ENCODE measurements at regions not wholly inside any gene's neighbourhood (a gene's known extent, or its start where the extent isn't known, plus 50 kb on each side); places are given as distances from the start of the nearest gene placed in this dataset.

DNA sequence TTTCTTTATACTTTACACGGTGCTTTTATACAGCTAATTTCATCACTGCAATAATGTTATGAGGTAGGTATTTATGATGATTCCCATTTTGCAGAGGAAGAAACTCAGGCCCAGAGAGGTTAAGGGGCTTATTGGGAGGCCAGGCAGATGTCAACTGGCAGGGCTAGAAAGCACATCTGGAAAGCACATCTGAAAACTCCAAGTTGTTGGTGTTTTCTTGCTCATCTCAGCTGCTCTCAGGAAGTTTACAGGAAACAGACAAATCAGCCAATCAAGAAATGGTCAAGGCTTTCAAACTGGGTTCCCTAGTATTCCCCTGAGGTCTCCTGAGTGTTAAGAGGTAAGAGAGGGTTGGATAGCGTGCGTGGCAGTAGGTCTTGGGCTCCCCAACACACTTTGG, 124.1 kb upstream of the MED13L start:
- H3K4me1 ChIP-seq (ENCODE audit: control insufficient read depth, insufficient read depth, low read length) = peaks cover 12% of the 10 kb centered on the region; the same call in 1 of the 2 replicates
- in situ Hi-C loops (cut with HindIII; ENCODE audit: low pct_unique_long_range_greater_than_20kb, low sequenced_read_pairs) (no loop called here), intact Hi-C loops (cut with micrococcal nuclease; ENCODE audit: unreplicated experiment) (no loop called here)
- ChIA-PET CTCF (no interaction called here), POLR2A (no interaction called here)
- no peaks in the 10 kb centered on the region for H3K36me3 ChIP-seq (ENCODE audit: control insufficient read depth, insufficient read depth, low read length)
- DNase-seq (ENCODE audit: low read depth, low spot score) = no peak
- H3K27me3 ChIP-seq (ENCODE audit: control insufficient read depth, insufficient read depth, low read length) = no peaks in the 10 kb centered on the region
- H3K27ac ChIP-seq (ENCODE audit: low read length) = peak overlapping the region; percentile 76
- BruUV-seq (replicated peaks) = no TSS peak
- H3K4me3 ChIP-seq (ENCODE audit: low read depth in 2 of 2, low read length in 2 of 2) = no peak overlapping the region
- H3K9me3 ChIP-seq (ENCODE audit: control insufficient read depth, insufficient read depth, low read depth, low read length) = peaks cover 12% of the 10 kb centered on the region
- TF ChIP-seq, protein P1, sequence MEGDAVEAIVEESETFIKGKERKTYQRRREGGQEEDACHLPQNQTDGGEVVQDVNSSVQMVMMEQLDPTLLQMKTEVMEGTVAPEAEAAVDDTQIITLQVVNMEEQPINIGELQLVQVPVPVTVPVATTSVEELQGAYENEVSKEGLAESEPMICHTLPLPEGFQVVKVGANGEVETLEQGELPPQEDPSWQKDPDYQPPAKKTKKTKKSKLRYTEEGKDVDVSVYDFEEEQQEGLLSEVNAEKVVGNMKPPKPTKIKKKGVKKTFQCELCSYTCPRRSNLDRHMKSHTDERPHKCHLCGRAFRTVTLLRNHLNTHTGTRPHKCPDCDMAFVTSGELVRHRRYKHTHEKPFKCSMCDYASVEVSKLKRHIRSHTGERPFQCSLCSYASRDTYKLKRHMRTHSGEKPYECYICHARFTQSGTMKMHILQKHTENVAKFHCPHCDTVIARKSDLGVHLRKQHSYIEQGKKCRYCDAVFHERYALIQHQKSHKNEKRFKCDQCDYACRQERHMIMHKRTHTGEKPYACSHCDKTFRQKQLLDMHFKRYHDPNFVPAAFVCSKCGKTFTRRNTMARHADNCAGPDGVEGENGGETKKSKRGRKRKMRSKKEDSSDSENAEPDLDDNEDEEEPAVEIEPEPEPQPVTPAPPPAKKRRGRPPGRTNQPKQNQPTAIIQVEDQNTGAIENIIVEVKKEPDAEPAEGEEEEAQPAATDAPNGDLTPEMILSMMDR (IDR thresholded peaks at IDR 0.05) = no peak
- no peak for TF ChIP-seq POLR2AphosphoS5 (IDR thresholded peaks at IDR 0.05; ENCODE audit: low read depth, low read length)
- no peak for TF ChIP-seq TCF7L2 (IDR thresholded peaks at IDR 0.05; ENCODE audit: low read depth, low read length)
- TF ChIP-seq, protein P2, sequence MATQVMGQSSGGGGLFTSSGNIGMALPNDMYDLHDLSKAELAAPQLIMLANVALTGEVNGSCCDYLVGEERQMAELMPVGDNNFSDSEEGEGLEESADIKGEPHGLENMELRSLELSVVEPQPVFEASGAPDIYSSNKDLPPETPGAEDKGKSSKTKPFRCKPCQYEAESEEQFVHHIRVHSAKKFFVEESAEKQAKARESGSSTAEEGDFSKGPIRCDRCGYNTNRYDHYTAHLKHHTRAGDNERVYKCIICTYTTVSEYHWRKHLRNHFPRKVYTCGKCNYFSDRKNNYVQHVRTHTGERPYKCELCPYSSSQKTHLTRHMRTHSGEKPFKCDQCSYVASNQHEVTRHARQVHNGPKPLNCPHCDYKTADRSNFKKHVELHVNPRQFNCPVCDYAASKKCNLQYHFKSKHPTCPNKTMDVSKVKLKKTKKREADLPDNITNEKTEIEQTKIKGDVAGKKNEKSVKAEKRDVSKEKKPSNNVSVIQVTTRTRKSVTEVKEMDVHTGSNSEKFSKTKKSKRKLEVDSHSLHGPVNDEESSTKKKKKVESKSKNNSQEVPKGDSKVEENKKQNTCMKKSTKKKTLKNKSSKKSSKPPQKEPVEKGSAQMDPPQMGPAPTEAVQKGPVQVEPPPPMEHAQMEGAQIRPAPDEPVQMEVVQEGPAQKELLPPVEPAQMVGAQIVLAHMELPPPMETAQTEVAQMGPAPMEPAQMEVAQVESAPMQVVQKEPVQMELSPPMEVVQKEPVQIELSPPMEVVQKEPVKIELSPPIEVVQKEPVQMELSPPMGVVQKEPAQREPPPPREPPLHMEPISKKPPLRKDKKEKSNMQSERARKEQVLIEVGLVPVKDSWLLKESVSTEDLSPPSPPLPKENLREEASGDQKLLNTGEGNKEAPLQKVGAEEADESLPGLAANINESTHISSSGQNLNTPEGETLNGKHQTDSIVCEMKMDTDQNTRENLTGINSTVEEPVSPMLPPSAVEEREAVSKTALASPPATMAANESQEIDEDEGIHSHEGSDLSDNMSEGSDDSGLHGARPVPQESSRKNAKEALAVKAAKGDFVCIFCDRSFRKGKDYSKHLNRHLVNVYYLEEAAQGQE (IDR thresholded peaks at IDR 0.05; ENCODE audit: insufficient read depth in 1 of 2, low read depth in 2 of 2, low read length in 1 of 2) = no peak
- no peak for ATAC-seq

DNA sequence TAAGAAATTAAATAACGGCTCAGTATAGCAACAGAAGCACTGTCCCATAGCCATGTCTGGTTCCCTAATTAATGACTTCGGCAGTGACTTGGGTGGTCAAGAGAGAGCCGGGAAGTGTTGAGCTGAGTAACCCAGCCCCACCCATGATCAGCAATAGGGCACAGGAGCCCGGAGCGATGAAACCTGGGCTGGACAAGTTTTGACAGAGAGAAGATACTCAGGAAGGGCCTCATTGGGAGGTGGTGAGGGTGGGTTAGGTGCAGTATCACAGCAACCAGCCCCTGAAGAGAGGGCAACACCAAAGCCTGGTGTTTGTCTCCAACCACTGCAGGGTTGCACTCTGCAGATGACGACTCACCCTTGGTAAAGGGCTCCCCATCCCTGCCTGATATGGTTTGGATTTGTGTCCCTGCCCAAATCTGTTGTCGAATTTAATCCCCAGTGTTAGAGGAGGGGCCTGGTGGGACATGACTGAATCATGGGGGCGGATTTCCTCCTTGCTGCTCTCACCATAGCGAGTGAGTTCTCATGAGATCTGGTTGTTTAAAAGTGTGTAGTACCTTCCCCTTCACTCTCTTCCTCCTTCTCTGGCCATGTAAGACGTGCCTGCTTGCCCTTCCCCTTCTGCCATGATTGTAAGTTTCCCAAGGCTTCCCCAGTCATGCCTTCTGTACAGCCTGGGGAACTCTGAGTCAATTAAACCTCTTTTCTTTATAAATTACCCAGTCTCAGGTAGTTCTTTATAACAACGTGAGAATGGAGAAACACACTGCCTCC, 124.9 kb upstream of the MED13L start:
- no peak overlapping the region for H3K4me3 ChIP-seq (ENCODE audit: low read depth in 2 of 2, low read length in 2 of 2)
- TF ChIP-seq SIN3A (IDR thresholded peaks at IDR 0.05; ENCODE audit: borderline replicate concordance, insufficient read depth, low read depth, low read length) (no peak), POLR2AphosphoS5 (IDR thresholded peaks at IDR 0.05; ENCODE audit: low read depth, low read length) (no peak)
- TF ChIP-seq, protein P1 (IDR thresholded peaks at IDR 0.05) = no peak
- no peak for DNase-seq (ENCODE audit: low read depth, low spot score)
- POLR2A ChIA-PET = no interaction called here
- H3K27ac ChIP-seq (ENCODE audit: low read length) = peak overlapping the region; percentile 76; the same call in 1 of the 2 replicates
- ATAC-seq = no peak
- H3K27me3 ChIP-seq (ENCODE audit: control insufficient read depth, insufficient read depth, low read length) = no peaks in the 10 kb centered on the region
- no peaks in the 10 kb centered on the region for H3K36me3 ChIP-seq (ENCODE audit: control insufficient read depth, insufficient read depth, low read length)
- in situ Hi-C loops (cut with HindIII; ENCODE audit: low pct_unique_long_range_greater_than_20kb, low sequenced_read_pairs) = no loop called here
- CTCF ChIA-PET = no interaction called here
- BruUV-seq (replicated peaks) = no TSS peak
- peaks cover 12% of the 10 kb centered on the region for H3K9me3 ChIP-seq (ENCODE audit: control insufficient read depth, insufficient read depth, low read depth, low read length)
- intact Hi-C loops (cut with micrococcal nuclease; ENCODE audit: unreplicated experiment) = no loop called here
- H3K4me1 ChIP-seq (ENCODE audit: control insufficient read depth, insufficient read depth, low read length) = peaks cover 20% of the 10 kb centered on the region; the same call in 1 of the 2 replicates

Data from Panc1 (cell line).